ENCODE measurements at regions not wholly inside any gene's neighbourhood (a gene's known extent, or its start where the extent isn't known, plus 50 kb on each side); places are given as distances from the start of the nearest gene placed in this dataset.

DNA sequence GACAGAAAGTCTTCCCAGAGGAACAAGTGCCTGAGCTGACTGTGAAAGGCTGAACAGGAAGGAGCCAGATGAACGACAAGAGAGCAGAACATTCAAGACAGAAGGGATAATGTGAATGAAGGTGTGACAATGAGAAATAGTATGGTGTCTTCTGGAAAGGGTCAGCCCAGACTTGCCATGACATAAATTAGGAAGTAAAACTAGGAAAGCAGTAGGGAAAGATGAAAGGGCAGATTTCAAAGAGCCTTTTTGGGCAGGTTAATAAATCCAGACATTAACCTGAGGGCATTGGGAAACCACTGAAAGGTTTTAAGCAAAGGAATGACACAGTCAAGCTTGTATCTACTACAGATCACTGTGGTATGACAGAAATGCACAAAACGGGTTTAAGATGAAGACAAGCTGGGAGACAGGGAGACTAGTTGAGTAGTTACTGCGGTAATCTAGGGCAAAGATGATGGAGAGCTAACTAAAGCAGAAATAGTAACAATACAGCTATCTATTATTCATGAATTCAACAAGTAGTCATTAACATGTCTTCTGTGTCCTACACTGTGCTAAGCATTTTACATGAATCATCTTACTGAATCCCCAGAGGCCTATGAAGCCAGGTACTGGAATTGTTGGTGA lies 580.9 kb upstream of the WWC1 start:
- WGBS (ENCODE audit: low lambda C conversion rate, missing lambda C conversion rate): 35% methylated on average over 3 of the region's 3 CpGs
- no peak overlapping the region for H3K27ac ChIP-seq

DNA sequence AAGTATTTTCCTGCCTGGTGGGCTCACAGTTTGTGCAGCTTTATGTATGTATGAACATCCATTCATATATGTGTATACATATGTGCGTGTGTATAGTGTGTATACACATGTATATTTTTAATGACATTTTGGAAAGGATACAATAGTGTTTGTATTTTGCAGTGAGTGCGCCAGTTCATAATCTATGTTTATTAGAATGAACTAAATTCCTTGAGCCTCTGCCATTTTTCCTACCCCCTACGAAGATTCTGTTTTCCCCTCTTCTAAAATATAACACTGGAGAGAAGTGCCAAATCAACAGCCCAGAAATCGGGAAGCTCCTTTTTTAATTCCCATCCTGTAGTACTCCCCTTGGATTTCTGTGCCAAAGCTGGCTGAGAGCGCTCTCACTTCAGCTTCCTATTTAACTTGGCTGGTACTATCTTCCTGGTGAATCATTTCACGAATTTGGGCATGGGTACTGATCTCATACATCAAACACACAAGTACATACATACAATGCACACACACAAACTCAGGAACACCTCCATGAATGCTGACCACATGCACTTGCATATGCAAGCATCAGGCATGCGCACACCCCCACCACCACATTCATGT lies 578.4 kb upstream of the WWC1 start:
- 96% methylated on average over 7 of the region's 7 CpGs for WGBS (ENCODE audit: low lambda C conversion rate, missing lambda C conversion rate)
- TF ChIP-seq EZH2phosphoT487 (IDR thresholded peaks at IDR 0.05; ENCODE audit: low read depth, severe bottlenecking, unreplicated experiment) (no peak), EZH2 (IDR thresholded peaks at IDR 0.05; ENCODE audit: borderline replicate concordance) (no peak), CTCF (IDR thresholded peaks at IDR 0.05; ENCODE audit: poor library complexity) (no peak)

More for the DNA sequence above, 580.9 kb upstream of the WWC1 start:
- H3K9me3 ChIP-seq (ENCODE audit: low read depth): no peaks in the 10 kb centered on the region
- H4K20me1 ChIP-seq (ENCODE audit: insufficient read depth, poor library complexity, severe bottlenecking): no peaks in the 10 kb centered on the region
- no peak overlapping the region for H3K4me3 ChIP-seq
- no peaks in the 10 kb centered on the region for H3K79me2 ChIP-seq
- H3K4me1 ChIP-seq (ENCODE audit: insufficient read depth): no peaks in the 10 kb centered on the region
- H3K4me2 ChIP-seq: no peak overlapping the region
- H3K9me2 ChIP-seq (replicated peaks; ENCODE audit: insufficient read depth): no peaks in the 10 kb centered on the region
- H2AFZ ChIP-seq: no peak overlapping the region
- TF ChIP-seq EZH2 (IDR thresholded peaks at IDR 0.05; ENCODE audit: borderline replicate concordance) (no peak), CTCF (IDR thresholded peaks at IDR 0.05; ENCODE audit: poor library complexity) (no peak), EZH2phosphoT487 (IDR thresholded peaks at IDR 0.05; ENCODE audit: low read depth, severe bottlenecking, unreplicated experiment) (no peak)
- H3K36me3 ChIP-seq (replicated peaks; ENCODE audit: insufficient read depth, low read depth): no peaks in the 10 kb centered on the region
- no peak for DNase-seq (ENCODE audit: low spot score)
- H3K27me3 ChIP-seq: no peaks in the 10 kb centered on the region

DNA sequence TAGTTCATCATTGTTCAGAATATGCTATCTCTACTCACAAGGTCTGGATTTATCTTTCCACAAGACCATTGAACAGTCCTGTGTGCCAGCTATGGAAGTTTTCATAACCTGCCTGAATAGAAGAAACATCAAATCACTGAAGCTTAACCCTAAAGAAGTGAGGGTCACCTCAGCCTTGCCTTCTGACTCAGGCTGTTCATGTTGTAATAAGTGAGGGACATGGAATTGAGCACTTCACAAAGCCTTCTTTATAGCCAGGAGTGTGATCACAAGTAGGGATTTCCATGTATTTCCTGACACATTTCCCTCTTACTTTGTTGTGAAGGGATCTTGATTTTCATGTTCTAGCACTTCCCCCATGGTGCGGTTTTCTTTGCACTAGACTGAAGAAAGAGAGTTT lies 577.5 kb upstream of the WWC1 start:
- Histone ChIP-seq H2AFZ (no peak overlapping the region), H4K20me1 (ENCODE audit: insufficient read depth, poor library complexity, severe bottlenecking) (no peaks in the 10 kb centered on the region), H3K4me2 (no peak overlapping the region), H3K4me1 (ENCODE audit: insufficient read depth) (no peaks in the 10 kb centered on the region), H3K9me2 (replicated peaks; ENCODE audit: insufficient read depth) (no peaks in the 10 kb centered on the region), H3K27ac (no peak overlapping the region), H3K79me2 (no peaks in the 10 kb centered on the region), H3K36me3 (replicated peaks; ENCODE audit: insufficient read depth, low read depth) (no peaks in the 10 kb centered on the region), H3K9me3 (ENCODE audit: low read depth) (no peaks in the 10 kb centered on the region), H3K27me3 (no peaks in the 10 kb centered on the region), H3K4me3 (no peak overlapping the region)
- 88% methylated on average over 1 of the region's 1 CpG for WGBS (ENCODE audit: low lambda C conversion rate, missing lambda C conversion rate)
- TF ChIP-seq EZH2 (IDR thresholded peaks at IDR 0.05; ENCODE audit: borderline replicate concordance): no peak
- TF ChIP-seq CTCF (IDR thresholded peaks at IDR 0.05; ENCODE audit: poor library complexity): no peak
- TF ChIP-seq EZH2phosphoT487 (IDR thresholded peaks at IDR 0.05; ENCODE audit: low read depth, severe bottlenecking, unreplicated experiment): no peak
- DNase-seq (ENCODE audit: low spot score): no peak

More for the DNA sequence above, 578.4 kb upstream of the WWC1 start:
- no peaks in the 10 kb centered on the region for H3K9me2 ChIP-seq (replicated peaks; ENCODE audit: insufficient read depth)
- H3K4me2 ChIP-seq: no peak overlapping the region
- H3K9me3 ChIP-seq (ENCODE audit: low read depth): no peaks in the 10 kb centered on the region
- no peak overlapping the region for H3K4me3 ChIP-seq
- no peaks in the 10 kb centered on the region for H4K20me1 ChIP-seq (ENCODE audit: insufficient read depth, poor library complexity, severe bottlenecking)
- H3K79me2 ChIP-seq: no peaks in the 10 kb centered on the region
- no peaks in the 10 kb centered on the region for H3K27me3 ChIP-seq
- no peak for DNase-seq (ENCODE audit: low spot score)
- no peak overlapping the region for H3K27ac ChIP-seq
- no peaks in the 10 kb centered on the region for H3K4me1 ChIP-seq (ENCODE audit: insufficient read depth)
- no peak overlapping the region for H2AFZ ChIP-seq
- no peaks in the 10 kb centered on the region for H3K36me3 ChIP-seq (replicated peaks; ENCODE audit: insufficient read depth, low read depth)

All from hepatocyte (in vitro differentiated cells).